HG03460 (cell line): ENCODE measurements at regions not wholly inside any gene's neighbourhood (a gene's known extent, or its start where the extent isn't known, plus 50 kb on each side); places are given as distances from the start of the nearest gene placed in this dataset.

ENCODE experiments used
- ATAC-seq: cut with Tn5 transposase; IDR thresholded peaks from one replicate; pipeline ENCODE4 v1.9.1; 2021; ENCODE audit not compliant: unreplicated experiment

DNA sequence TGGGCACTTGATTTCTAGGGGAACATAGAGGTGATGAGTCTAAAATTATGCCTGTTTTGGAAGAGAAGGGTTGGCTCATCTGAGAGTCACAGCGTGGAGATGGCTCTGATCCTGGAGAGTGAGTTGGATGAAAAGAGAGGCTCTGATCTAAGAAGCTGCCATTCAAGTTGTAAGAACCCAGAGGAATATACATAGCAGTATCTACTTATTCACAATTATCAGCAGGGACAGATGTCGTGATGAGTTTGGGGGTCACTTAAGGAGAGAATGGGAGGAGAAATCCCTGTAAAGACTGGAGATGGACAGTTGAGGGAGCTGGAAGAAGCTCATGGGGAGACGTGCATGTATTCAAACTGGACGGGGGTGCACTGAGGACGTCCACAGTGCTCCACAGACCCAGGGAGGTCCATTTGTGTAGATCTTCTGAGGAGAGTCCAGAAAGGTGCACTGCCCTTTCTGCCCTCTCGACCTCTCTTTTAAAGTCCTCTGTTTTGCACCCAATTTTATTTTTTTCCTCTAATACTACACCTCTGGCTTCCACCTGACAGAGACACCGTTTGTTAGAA is 124.7 kb upstream of the SSTR4 start:
- no peak for ATAC-seq

DNA sequence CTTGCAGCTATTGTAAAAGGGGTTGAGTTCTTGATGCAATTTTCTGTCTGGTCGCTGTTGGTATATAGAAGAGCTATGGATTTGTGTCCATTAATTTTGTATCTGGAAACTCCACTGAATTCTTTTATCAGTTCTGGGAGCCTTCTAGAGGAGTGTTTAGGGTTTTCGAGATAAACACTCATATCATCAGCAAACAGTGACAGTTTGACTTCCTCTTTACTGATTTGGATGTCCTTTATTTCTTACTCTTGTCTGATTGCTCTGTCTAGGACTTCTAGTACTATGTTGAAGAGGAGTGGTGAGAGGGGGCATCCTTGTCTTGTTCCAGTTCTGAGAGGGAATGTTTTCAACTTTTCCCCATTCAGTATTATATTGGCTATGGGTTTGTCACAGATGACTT is 120.8 kb upstream of the SSTR4 start:
- ATAC-seq: no peak

DNA sequence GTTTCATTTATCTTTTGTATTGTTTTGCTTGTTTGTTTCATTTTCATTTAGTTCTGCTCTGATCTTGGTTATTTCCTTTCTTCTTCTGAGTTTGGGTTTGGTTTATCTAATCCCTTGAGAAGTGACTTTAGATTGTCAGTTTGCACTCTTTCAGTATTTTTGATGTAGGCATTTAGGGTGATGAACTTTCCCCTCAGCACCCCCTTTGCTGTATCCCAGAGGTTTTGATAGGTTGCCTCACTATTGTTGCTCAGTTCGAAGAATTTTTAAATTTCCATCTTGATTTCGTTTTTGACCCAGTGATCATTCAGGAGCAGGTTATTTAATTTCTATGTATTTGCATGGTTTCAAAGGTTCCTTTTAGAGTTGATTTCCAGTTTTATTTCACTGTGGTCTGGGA is 119.6 kb upstream of the SSTR4 start:
- ATAC-seq: no peak

DNA sequence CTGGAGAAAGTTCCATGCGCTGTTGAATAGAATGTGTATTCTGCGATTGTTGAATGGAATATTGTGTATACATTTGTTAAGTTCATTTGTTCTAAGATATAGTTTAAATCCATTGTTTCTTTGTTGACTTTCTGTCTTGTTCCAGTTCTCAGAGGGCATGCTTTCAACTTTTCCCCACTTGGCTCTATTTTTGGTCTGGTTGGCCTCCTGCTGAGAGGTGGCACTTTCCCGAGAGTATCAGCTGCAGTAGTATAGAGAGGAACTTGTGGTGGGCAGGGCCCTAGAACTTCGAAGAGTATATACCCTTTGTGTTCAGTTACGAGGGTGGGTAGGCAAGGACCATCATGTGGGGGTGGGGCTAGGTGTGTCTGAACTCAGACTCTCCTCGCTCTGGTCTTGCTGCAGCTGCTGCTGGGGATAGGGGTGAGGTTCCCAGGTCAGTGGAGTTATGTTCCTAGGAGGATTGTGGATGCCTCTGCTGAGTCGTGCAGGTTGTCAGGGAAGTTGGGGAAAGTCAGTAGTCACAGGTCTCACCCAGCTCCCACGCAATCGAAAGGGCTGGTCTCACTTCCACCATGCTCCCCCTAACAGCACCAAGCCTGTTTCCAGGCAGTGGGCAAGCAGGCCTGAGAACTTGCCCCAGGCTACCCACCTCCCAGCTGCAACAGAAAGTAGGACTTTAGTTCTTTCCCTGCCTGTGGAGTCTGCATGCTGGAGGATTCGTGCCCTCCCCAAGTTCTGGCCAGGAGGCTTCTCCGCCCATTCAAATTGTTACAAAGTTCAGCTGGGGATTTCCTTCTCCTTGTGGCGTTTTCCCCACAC is 118.9 kb upstream of the SSTR4 start:
- ATAC-seq: no peak

DNA sequence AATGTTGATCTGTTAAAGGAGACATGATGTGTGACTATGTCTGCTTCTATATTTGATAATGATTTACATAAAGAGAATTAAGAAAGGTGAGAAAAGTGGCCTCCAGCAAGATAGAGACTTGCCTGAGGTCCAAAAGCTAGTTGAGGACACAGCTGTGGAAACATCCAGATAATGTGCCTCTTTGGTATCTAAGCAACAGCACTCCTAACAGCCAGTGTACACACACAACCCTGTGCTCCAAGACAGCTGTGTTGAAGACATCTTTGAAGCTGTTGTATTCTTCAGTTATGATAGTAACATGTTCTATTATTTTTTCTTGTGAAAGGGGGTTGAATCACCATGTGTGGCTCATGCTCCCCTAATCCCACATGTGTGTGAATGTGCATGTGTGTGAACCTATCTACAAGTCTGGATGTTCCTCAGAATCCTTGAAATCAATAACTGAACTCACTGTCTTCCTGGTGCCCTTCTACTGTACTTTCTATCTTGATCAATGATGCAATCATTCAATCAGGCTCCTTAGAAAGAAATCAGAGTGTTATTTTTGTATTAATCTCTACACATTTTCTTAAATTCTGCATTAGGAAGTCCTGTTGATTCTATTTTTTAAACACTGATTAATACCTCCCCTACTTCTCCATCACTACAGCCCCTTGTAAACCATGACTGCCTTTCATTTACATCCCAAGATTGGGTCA is 116.7 kb upstream of the SSTR4 start:
- no peak for ATAC-seq

DNA sequence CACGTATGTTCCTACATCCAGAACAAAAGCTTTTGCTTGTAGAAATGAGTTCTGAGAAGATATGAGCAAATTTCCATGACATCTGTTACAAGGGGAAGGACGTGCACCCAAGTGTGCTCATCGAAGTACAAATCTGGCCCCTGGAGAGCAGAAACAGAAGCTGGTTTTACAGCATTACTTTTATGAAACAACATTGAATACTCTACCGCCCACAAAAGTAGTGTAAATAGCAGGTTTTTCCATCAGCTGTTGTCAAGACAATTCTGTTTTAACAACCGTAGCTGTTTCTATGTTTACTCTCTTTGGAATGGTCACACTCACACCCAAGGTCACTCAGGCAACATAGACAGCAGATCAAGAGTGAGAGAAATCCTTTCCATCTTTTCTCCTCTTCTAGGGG is 114.2 kb upstream of the SSTR4 start:
- no peak for ATAC-seq

DNA sequence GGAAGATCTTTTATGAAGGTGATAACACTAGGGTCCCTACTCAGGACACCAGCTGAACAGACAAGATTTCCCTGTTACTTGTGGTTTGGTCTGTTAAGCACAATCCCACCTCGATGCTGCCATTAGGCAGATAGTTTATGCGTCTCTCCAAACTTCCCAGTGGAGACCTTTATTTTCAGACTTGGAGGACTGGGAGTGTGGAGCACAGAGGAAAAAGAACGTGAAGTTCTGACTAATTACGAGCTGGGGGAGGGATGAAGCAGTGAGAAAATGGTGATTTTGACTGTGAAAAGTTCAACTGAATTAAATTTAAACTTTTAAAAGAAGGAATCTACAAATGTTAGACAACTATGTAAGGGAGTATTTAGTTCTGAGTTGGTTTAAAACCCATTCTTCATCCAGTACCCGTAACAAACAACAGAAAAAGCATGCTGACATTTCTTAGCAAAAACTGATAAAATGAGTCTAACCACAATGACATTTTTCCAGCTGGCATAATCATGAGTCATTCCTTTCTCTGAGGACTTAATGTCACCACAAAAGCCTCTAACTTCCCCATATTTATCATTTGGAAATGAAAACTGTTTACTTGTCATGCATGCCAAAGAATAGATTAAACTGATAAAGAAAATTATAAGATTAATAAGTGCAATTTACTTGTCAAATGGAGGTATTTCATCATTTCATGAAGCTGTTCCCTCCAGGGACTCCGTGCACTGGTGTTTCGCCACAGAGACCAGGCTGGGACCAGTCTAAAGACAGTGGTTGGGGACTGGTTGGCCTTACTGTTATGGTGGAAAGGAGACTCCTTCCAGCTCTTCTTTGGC is 113.3 kb upstream of the SSTR4 start:
- ATAC-seq: no peak

DNA sequence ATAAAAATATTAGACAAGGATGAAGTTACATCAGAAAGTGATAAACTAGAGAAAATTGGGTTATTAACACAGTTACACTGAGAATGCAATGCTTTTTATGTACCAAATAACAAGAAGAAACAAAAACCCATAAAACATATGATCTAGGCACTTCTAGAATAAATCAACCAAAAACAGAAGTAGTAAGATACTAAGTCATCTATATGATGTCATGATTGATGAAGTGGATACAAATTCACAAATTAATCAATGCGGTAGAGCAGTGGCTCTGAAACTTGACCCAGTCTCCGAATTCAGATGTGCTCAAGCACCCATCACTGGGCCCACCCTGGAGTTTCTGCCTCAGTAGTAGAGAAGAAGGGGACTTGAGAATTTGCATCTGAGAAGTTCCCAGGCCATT is 112.1 kb upstream of the SSTR4 start:
- ATAC-seq: no peak

DNA sequence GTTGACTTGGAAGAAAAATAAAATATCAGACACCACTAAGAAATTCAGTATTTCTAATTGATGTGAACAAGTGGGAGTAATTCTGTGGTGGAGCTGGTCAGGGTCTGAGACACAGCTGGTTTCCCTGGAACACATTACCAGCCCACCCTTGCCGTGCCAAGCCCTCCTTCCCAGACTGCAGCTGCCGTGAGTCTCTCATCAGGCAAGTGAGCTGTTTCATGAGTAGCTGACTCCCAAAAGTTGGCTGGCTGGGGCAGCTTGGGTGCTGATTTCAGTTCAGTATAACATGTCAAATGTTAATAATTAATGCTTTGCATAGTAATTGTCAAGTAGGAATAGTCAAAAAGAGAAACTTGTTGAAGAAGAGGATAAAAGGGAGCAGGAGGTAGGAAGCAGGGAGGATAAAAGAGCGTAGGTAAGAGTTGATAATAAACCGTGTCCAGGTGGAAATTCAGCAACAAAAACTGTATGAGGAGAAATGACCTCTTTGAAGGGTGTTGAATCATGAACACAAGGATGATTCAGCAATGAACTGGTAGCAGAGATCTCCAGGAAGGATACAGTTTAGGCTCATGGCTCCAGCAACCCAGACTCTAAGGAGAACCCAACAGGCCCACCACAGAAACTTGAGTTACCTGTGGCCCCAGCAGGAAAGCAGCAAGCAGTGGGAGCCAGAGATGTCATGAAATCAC is 110.9 kb upstream of the SSTR4 start:
- no peak for ATAC-seq

DNA sequence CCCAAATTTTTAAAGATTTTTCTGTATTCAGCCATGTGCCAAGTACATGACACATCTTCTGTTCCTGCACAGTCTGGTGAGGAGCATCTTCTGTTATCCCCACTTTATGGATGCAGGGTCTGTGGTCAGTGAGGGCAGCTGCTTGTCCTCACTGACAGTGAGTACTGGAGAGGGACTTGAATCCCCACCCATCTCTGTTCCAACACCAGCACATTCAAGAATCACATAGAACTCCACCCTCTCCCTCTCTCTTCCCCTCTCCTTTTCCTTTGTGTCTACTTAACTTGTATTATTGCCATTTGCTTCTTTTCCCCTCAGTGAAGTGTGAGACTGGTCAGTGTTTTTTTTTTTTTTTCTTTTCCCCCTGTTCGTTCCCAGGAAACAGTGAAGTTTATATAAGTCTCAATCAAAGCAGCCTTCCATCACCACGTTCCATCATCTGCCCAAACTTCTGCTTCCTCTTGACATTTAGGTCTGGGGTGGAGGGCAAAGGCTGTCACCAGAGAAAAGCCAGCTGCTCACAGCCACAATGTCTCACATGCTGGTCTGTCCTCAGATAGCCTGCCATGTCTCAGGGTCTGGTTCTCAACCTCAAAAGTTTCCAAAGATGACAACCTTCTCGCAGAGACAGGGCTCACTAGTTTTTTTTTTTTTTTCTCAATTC is 110.0 kb upstream of the SSTR4 start:
- ATAC-seq: no peak

DNA sequence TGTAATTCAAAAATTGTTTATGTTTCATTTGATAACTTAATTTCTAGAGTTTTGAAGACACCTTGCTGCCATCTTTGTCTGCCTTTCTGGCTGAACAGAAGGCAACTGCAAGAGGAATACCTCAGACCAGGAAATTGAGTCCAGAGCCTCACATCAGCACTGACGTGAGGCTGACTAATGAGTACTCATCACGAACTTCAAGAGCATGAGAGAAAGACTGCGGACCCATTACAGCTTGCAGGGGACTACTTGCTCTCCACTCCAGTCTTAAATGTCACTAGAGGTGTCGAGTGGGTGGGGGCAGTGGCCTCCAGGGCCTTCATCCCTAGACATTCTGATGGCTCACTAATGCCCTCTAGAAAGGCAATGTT is 109.5 kb upstream of the SSTR4 start:
- no peak for ATAC-seq

DNA sequence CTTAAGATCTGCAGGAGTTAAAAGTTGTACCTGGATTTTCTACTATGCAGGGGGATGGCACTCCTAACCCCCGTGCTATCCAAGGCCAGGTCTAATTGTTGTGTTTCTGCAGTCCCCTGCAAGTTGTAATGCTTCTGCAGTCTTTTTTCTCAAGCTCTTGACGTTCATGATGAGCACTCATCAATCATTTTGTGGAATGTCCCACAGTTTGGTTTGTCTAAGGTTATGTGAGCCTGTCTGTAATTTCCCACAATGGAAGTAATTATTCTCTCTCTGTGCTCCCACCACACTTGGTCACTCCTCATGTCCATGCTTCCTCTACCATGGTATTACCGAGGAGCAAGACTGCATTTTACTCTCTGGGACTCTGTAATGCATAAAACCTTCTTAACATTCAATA is 107.6 kb upstream of the SSTR4 start:
- ATAC-seq: no peak

DNA sequence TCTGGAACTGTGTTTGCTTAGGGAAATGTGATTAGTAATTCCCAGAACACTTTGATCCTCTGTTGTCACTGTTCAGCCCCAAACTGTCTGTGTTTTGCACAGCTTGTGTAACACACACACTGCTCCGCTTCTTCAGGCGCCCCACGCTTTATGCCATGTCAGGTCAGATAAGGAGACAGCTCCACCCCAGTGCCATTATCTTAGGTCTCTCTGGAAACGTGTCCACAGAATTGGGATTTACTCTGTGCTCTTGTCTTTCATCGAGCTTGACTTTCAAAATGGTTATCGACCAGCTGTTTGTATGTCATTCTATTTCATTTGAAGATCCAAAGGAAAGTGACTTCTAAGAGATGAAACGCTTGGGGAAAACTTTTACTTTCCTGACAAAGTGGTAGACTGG is 106.4 kb upstream of the SSTR4 start:
- no peak for ATAC-seq

DNA sequence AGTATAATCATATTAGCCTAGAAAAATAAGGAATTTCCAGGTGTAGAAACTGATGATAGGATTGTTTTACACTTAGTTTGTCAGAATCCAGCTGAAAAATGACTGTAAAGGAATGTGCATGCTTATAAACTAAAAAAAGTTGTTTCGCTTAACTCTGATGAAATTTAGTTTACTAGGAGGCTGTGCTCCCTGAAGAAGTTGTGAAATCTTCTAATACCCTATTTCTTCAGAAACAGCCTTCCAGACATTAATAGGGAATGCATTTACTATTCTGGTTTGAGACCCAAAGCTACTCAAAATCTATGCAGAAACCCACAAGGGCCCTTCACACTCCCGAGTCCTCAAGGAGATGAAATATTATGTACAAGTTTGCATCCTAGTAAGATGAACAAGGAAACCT is 105.5 kb upstream of the SSTR4 start:
- no peak for ATAC-seq

DNA sequence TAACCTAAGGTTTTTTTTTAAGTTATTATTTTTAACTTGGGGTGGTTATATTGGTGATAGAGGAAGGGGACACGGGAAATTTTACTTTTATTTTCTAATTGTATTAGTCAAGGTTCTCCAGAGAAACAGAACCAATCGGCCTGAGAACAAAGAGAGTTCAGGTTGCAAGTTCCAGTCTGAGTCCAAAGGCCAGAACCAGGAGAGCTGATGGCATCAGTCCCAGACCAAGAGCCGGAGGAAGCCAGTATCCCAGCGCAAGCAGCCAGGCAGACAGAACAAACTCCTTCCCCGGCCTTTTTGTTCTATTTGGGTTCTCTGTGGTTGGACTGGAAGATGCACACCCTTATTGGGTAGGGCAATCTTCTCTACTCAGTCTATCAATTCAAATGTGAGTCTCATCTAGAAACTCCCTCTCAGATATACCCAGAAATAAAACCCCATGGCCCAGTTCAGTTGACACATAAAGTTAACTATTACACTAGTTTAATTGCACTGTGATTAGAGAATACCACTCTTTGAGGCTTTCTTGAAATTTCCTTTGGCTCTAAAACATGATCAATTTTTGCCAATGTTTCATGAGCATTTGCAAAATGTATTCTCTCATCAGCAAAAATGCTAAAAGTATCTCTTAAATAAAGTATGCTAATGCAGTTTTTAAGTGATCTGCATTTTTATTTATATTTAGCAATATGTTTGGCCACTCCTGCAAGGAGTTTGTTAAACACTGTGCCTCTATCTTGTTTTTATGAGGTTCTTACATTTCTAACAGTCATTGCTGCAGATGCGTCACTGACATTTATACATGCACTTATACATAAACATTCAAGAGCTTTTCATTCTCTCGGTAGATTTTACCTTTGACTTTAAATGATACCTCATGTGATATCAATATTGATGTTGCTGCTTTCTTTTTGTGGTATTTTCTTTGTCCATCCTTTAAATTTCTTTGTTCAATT is 103.2 kb upstream of the SSTR4 start:
- ATAC-seq: no peak

DNA sequence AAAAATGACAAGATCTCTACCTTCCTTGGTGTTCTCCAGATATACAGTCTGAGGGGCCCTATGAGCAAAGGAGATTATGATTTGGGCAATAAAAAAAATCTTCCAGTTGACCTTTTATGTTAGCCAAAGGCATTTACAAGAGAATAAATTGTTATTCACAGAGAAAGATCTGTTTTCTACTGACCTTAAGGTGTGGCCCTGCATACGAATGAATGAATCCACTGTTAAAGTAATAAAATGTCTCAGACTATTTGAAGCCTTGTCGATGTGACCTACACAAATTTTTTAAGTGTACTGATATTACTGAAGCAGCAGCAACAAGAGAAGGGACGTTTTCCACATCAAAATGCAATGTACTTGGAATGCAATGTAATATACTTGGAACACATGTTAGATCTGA is 95.9 kb upstream of the SSTR4 start:
- ATAC-seq: no peak

DNA sequence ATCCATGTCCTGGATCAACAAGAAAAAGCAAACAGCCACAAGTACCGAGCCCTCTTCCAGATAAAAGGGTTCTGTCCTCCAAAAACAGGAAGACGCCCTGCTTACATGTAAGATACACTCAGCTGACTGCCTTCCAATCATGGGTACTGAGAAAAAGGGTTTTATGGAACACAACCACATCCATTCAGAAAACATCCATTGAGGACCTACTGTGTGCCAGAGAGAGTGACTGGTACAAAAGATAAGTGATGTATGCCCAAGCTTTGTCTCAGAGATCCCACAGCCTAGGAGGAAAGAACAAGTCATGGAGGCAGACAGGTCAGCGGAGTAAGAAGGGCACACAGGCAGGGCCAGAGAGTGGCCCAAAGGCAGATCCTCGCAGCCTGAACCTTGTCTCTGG is 94.8 kb upstream of the SSTR4 start:
- ATAC-seq: no peak

DNA sequence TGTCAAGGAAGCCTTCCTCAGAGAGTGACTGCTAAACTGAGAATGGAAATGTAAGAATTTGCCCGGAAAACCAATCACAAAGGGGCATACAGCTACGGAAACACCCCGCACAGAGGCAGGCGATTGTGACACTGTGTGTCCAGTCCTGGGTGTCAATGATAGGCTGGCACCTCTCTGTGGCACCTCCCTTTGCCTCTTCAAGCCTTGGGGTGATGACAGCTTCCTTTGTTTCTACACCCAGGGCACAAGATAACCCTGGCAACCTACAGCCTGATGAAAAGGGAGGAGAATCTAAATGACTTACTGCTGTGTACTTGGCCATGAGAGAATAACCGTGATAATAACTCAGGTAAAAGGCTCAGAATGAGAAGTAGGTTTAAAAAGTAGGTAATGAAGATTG is 93.6 kb upstream of the SSTR4 start:
- ATAC-seq: no peak

DNA sequence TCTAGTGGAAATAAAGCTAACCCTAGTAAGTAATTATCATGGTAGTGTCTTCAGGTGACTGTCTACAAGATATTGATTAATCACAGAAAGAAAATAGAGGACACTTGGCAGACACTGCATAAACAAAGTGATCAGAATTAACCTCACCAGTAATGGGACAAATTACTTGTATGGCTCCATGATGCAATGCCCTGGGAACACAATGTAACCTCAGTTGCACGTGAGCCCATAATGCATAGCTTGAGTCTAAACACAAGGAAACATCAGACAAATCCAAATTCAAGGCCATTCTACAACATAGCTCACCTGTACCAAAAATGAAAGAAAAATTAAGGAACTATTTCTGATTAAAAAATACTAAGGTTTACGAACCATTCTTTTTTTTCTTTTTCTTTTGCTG is 92.4 kb upstream of the SSTR4 start:
- ATAC-seq: no peak
